Dermis microvascular lymphatic vessel endothelial cell (primary cell): ENCODE measurements at regions not wholly inside any gene's neighbourhood (a gene's known extent, or its start where the extent isn't known, plus 50 kb on each side); places are given as distances from the start of the nearest gene placed in this dataset.
"Not testable (repeated sequence)": the region's sequence is repeated elsewhere in the genome, so short reads cannot be mapped to it uniquely, and the experiment has no call there.

Source experiments
- DNase-seq, 2 donors: peaks; one replicate each; pipeline versions ENCODE4 v3.0.0 to v3.0.0-alpha.2; 2010; ENCODE audit warnings: low read depth in 2 of 2

DNA sequence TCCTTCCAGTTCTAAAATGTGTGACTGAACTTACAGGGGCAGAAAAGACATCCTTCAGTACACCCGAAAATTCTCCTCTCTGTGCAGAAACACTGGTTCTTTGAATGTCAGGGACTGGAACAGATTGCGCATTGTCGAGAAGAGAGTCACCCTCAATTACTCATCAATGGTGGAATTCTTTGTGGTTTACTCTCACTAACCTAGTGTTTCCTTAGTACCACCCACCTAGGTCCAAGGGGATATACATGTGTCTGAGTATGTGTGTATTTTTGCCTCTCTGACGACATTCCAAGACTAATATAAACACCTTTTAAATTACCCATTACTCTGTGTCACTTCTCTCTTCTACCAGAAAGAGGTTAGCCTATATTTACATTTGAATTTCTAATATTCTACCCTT is 660.8 kb downstream of the TLE1 start:
- peak in 1 of 2 donors; percentile 72 for DNase-seq

DNA sequence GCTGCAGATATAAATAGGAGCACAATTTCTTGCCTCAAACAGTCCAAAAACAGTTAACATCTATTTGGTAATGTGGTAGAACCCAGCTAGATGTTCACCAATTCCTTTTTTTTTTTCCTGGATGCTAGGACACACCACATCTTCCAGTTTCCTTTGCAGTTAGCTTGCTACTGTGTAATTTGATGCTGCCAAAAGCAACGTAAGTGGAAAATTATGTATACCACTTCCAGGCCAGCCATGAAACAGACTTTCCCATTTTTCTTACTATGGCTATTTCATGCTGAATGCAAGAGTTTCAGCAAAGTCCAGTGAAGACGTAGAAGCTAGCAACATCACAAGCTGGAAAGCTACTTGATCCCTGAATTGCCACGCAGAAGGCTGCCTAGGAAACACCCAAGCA is 667.2 kb downstream of the TLE1 start:
- DNase-seq = no peak

DNA sequence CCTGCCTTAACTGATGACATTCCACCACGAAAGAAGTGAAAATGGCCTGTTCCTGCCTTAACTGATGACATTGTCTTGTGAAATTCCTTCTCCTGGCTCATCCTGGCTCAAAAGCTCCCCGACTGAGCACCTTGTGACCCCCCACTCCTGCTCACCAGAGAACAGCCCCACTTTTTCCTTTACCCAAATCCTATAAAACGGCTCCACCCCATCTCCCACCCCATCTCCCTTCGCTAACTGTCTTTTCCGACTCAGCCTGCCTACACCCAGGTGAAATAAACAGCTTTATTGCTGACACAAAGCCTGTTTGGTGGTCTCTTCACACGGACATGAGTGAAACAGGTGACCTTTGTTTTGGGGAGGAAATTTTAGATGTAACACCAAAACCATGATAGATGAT is 674.4 kb downstream of the TLE1 start:
- DNase-seq = not testable (repeated sequence)

DNA sequence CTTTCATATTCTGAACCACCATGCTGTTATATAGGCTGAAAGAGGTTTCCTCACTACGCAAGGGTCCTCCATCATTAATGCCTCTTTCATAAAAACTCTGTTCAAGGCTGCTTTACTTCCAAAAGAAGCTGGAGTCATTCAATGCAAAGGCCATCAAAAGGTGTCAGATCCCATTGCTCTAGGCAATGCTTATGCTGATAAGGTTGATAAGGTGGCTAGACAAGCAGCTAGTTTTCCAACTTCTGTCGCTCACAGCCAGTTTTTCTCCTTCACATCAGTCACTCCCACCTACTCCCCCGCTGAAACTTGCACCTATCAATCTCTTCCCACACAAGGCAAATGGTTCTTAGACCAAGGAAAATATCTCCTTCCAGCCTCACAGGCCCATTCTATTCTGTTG is 676.2 kb downstream of the TLE1 start:
- DNase-seq = not testable (repeated sequence)

DNA sequence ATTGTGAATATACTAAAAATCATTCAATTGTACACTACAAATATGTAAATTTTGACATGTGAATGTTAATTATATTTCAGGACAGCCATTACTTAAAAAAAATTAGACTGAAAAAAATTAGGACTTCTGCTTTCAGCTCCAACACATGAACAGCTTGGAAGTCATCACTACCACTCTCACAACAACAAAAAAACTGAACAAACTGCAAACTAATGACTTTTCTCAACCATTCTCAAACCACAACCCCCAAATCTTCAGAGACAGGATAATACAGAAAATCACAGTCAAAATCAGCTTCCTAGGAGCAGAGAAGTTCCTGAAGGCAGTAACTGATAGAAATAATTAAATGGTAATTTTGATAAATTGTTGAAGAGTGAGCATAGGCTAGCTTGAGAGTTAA is 686.4 kb downstream of the TLE1 start:
- DNase-seq = no peak

DNA sequence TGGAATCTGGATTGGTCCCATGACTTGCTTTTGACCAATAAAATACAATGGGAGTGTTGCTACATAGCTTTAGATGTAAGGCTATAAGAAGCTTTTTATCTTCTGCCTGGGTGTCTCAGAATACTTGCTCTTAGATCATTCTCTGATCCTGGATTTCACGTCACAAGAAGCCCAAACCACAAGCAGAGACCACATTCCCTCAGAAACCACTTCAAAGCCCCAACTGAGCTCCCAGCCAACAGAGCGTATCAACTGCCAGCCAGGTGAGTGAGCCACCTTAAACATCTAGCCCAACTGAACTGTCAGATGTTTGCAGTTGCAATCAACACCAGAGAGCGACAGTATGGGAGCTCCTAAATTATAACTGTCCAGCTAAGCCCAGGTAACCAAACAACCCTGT is 687.1 kb downstream of the TLE1 start:
- DNase-seq = no peak

DNA sequence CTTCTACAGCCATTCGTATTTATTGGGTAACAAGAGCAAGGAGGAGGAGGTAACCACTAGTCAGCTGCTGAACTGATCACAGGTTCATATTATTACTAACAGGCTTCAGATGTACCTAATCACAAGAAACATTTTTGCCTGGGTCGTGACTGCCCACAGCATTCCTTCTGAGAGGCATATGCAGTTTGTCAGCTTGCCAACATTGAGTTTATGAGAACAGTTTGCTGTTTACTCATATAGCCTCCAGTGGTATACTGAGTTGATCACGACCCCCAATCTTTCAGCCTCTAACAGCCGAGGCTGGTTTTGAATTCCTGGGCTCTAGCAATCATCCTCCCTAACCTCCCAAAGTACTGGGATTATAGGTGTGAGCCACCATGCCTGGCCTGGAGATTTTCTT is 693.6 kb downstream of the TLE1 start:
- DNase-seq = no peak

DNA sequence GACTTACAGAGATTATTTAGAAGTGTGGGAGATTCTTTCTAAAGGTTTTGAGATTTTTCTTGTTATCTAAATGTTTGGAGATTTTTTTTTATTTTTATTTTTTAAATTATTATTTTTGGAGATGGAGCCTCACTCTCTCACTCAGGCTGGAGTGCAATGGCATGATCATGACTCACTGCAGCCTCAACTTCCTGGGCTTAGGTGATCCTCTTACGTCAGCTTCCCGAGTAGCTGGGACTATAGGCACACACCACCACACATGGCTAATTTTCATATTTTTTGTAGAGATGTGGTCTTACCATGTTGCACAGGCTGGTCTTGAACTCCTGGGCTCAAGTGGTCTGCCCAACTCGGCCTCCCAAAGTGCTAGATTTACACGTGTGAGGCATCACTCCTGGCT is 694.5 kb downstream of the TLE1 start:
- DNase-seq = peak in 1 of 2 donors; percentile 42

DNA sequence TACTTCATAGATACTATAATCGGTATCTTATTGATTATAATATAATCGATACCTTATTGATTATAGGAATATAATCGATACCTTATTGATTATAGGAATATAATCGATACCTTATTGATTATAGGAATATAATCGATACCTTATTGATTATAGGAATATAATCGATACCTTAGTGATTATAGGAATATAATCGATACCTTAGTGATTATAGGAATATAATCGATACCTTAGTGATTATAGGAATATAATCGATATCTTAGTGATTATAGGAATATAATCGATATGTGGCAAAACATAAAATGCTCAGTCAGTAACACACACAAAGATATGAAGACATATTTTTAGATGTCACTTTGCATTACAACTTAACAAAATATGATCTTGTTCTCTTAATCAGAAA is 703.8 kb downstream of the TLE1 start:
- not testable (repeated sequence) for DNase-seq

DNA sequence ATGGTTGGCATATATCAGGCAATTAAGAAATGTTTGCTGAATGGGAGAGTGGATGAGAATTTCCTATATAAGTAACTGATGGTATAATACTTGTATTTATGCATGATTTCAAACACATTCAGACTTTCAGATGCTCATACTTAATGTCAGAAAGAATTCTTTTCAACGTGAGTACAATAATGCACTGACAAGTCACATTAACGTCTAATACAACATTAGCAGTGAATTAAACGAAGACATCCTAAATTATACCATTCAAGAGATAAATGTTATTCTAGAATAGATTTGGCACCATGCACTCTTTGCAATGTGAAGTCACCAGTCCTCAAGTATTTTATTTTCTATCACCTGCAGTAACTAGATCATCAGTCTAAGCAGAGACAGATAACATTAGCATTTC is 712.9 kb downstream of the TLE1 start:
- DNase-seq = no peak

DNA sequence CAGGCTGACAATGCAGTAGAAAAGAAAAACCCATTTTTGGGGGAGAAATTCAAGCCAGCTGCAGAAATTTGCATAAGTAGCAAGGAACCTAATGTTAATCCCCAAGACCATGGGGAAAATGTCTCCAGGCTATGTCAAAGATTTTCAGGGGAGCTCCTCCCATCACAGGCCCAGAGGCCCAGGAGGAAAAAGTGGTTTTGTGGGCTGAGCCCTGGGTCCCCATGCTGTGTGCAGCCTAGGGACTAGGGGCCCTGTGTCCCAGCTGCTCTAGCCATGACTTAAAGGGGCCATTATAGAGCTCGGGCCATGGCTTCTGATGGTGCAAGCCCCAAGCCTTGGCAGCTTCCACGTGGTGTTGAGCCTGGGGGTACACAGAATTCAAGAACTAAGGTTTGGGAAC is 719.0 kb downstream of the TLE1 start:
- DNase-seq = not testable (repeated sequence)

DNA sequence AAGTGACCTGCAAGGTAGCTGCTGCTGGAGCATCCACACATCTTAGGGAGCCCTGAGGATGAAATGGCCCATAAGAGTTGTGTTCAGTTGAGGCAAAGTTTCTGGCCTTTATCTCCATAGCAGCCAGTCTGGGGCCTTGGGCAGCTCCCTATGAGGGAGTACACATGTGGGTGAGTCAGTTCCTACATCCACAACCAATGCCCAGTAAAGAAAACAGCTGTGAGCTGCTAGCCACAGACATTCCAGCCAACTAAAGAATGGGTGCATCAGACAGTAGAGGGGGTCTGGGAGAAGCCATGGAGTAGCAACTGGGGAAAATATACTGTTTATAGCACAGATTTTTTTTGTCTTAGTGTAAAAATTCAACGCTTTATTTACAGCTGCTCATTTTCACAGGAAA is 720.7 kb downstream of the TLE1 start:
- no peak for DNase-seq

DNA sequence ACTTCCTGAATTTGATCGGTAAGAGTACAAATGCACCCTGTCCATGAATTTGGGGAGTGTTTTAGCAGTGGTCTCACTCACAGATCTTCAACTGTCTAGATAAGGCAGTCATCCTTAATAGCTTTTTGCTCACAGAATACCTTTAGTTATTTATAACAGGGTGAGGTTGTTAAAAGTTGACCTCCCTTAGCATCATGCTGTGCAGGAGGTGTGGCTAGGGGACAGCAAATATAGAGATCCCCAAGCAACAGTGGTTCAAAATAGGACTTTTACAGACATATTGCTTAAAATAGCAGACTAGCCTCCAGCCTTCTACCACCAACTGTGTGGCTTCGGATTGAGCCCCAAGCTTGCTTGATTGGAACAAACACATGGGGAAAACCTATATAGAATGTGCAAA is 724.4 kb downstream of the TLE1 start:
- no peak for DNase-seq

DNA sequence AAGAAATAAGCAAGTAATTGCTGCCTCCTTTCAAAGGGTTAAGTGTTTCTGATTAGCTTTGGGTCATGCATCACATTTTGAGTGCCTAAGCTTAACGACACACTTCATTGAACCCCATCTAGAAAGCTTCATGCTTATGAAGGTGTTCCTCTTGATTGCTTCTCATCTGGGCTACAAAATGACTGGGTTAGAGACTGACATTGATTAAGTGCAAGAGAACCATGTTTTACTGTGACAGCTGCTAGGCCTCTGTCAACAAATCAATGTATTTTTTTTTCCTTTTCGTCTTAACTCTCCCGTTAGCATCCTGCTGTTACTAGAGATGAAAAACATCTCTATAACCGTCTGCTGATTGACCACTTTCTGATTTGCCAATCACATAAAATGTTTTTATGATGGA is 725.0 kb downstream of the TLE1 start:
- DNase-seq = no peak

DNA sequence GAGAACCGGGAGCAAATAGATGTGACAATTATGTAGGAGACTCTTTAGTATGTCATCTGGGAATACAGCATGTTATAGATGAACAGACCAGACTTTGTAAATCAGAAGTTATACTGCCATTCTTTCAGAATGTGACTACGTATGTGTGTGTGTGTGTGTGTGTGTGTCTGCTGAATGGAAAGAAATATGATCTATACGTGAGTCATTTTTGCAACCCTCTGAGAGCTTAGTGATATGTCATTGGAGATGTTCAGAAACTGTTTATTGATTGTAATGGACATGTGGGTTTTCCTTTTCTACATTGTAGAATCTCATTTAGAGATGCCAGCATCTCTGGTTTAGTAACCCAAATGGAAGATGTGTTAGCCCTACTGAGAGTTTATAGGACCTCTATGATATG is 731.5 kb downstream of the TLE1 start:
- no peak for DNase-seq

DNA sequence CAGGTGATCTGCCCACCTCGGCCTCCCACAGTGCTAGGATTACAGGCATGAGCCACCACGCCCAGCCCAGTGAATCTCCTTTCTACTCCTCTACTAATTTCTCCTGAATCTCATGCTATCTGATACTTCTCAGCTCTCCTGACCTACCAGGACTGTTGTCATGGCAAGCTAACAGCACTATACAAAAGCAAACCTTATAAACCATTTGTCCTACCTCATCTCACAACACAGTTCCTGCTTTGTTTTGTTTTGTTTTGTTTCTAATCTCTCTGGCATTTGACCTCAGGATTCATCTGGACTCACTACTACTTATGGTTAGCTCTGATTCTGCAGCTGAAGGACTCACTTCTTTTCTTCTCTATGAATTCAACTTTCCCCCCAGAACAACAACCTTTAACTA is 734.8 kb downstream of the TLE1 start:
- no peak for DNase-seq

DNA sequence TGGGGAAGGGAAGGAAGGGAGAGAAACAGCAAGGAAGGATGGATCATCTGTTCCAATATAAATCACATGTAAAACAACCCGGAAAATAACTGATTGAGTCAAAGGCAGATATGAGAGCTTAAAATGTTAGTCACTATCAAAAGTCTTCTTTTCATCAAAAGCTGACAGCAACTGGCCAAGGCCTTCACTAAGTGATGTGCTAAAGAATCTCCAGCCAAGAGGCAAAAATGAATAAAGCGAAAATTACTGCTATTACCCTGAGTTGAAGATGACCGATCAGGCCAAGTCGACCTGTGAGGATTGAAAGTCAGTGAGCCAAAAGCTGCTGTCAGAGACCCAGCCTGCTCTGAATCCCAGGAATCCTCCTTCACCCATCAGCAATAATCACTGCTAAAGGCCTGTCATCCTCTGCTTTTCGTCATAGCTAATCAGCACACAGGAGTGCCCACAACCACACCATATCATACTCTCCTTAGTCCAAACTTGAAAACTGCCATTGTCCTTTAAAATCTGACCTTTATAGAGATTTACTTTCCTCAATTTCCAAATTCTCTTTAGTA is 736.9 kb downstream of the TLE1 start:
- no peak for DNase-seq

DNA sequence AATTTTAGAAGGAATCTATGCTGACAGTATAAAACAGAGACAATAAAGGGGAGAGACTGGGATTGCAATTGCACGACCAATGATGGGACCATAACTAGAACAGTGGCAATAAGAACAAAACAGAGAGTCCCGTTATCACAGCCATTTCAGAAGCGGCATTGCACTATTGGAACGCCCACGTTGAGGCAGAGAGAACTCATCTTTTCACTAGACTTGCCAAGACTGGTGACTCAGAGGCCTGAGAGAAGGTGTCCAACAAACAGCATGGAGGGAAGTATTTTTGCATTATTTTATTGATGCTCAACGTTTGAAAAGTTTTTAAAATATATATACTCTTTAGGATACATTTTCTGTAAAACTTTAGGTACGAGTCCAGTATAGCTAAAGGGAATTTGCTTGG is 737.7 kb downstream of the TLE1 start:
- DNase-seq = no peak

DNA sequence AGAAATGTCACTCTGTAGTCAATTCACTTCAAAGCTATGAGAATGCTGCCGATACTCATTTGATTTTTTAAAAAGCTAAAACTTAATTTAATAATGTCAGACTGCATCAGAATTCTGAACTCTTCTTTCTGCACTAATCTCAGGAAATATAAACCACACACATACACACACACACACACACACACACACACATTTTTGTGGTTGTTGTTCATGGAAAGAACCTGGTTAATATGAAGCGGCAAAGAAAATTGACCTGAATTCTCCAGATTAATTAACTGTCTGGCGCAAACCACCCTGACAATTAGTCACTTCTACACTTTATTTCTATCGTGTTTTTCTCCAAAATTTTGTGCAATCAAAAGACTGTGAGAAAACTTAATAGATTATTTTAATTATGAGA is 740.5 kb downstream of the TLE1 start:
- DNase-seq = no peak

DNA sequence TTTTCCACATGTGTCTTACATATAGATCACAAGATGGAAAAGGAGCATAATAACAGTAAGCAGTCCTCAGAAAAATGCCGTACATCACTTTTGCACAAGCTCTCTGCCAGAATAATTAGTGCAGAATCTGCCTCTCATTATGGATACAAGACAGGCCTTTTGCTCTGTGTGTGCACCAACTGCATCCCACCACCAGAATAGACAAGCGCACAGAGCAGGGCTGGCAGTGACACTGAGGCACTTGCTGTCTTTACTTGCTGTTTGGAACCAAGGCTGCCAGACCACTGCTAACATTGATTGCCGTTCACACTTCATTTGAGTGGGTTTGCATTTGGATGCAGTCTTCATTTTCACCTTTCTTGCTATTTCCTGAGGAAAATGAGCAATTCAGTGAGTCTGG is 741.3 kb downstream of the TLE1 start:
- no peak for DNase-seq

DNA sequence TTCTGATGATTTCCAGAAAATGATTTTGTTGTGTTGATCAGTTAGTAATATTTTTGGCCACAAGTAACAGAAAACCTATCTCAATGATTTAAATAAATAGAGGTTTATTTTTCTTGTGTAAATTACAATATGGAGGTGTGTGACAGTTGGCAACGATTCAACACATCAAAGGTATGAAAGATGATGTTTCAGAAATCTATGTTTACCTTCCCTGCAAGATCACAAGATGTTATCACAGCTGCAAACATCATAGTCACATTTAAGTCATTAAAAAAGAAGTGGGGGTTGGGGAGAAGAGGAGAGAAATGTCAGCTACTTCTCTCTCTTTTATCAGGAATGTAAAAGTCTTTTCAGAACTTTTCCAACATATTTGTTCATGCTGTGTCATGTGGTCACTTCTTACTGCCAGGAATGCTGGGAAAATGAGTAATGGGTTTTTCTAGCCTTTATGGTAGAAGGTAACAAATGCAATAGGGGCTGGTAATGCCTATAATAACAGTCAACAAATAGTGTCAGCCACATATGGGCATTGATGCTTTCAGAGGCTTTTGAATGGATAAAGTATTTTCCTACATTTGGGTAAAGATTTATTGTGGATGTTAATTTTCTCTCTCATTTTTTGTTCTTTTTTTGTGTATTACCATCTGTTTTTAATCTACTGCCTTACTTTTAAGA is 742.7 kb downstream of the TLE1 start:
- no peak for DNase-seq

DNA sequence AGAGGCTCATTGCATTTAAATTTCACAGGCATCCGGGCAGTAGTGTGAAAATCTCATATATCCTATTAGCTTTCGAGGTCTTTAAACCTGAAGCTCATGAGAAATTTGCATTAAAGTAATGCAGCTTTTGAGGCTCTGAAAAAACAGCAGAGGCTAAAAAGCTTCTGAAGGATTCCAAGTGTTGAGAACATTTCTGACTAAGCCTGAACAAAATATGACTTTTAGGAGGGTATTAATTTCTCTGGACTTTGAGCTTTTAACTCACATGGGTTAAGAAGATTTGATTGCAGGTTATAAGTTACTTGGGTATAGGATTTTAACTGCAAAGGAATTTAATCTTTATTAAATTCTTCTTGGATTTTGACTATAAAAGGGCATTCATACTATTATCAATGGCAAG is 743.9 kb downstream of the TLE1 start:
- DNase-seq = no peak

DNA sequence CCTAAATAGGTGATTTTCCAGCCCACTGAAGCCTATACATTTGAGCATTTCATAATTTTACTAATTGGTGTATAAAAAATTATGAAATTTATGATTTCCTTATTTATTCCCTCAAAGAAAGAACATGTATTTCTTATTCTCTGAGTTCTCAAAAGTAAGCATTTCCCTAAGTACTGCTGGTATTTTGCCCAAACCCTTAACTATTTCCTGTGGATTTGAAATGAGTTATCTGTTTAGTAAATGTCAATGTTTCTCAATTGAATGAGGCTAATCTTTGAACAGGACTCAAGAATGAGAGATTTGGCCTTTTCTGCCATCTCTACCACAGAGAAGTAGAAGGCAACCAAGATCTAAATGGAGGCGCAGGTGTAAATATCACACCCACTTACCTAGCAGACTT is 751.7 kb downstream of the TLE1 start:
- no peak for DNase-seq

DNA sequence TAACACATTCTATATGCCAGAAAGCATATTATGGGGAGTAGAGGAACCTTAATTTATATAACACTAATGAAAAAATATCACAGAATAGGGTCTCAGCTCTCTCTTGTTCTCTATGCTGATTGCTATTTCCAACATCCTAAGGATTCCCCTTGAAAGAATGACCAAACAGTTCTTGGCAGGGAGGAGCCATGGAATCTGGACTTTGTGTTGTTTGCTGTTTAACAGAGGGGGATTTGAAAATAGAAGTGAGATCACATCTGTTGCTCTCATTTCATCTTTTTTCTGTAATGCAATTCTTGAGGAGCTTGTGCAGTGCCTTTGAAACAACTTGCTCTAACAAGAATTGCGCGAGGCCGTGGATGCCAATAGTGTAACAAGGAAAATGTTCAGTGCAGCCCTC is 755.3 kb downstream of the TLE1 start:
- no peak for DNase-seq
